ENCODE measurements at regions not wholly inside any gene's neighbourhood (a gene's known extent, or its start where the extent isn't known, plus 50 kb on each side); places are given as distances from the start of the nearest gene placed in this dataset.

DNA sequence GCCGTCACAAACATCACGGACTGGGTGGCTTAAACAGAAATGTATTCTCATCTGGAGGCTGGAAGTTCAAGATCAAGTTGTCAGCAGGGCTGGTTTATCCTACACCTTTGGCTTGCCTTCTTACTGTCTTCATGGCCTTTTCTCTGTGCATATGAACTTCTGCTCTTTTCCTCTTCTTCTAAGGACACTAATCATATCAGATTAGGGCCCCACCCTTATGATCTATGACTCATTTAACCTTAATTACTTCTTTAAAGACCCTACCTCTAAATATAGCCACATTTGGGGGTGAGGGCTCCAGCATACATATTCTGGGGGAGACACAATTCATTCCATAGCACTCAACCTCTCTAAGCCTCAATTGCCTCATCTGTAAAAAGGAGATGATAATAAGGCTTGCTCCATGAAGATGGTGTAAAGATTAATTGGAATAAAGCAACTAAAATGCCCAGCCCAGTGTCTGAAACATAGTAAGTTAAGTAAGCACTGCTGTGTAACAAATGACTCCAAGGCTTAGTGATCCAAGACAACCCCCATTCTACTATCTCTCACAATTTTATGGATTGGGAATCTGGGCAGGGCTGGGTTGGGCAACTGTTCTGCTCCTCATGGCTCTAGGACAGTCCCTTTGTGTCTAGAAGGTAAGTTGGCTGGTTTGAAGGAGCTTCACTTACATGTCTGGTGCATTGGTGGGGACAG, 119.8 kb downstream of the BANF2 start:
- TF ChIP-seq, protein P1, sequence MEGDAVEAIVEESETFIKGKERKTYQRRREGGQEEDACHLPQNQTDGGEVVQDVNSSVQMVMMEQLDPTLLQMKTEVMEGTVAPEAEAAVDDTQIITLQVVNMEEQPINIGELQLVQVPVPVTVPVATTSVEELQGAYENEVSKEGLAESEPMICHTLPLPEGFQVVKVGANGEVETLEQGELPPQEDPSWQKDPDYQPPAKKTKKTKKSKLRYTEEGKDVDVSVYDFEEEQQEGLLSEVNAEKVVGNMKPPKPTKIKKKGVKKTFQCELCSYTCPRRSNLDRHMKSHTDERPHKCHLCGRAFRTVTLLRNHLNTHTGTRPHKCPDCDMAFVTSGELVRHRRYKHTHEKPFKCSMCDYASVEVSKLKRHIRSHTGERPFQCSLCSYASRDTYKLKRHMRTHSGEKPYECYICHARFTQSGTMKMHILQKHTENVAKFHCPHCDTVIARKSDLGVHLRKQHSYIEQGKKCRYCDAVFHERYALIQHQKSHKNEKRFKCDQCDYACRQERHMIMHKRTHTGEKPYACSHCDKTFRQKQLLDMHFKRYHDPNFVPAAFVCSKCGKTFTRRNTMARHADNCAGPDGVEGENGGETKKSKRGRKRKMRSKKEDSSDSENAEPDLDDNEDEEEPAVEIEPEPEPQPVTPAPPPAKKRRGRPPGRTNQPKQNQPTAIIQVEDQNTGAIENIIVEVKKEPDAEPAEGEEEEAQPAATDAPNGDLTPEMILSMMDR (IDR thresholded peaks at IDR 0.05): no peak
- Histone ChIP-seq H3K4me1 (no peaks in the 10 kb centered on the region), H3K36me3 (no peaks in the 10 kb centered on the region), H3K27ac (no peak overlapping the region), H3K27me3 (no peaks in the 10 kb centered on the region), H3K9me3 (no peaks in the 10 kb centered on the region), H3K4me3 (no peak overlapping the region)
- intact Hi-C loops (cut with DNase I): no loop called here
- WGBS, 2 donors: 98% methylated on average over 2 of the region's 2 CpGs
- no peak for DNase-seq

DNA sequence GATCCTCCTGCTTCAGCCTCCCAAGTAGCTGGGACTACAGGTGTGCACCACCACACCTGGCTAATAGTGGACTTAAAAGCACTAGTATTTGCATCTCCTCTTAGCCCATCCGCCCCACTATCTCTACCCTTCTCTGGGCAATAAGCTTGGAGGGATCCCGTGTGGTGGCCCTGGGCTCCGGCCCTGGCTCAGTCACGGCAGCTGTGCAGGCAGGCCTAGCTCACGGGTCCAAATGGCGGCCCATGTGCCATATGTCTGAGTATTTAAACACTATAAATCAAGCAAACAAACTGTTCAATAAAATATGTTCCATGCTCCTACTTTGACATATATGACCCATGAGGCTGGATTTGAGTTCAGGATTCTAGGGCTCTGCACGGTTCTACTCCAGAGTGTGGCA, 118.4 kb downstream of the BANF2 start:
- H3K27ac ChIP-seq: no peak overlapping the region
- H3K9me3 ChIP-seq: no peaks in the 10 kb centered on the region
- peak; percentile 32 for DNase-seq
- 65 to 85% methylated on average over 7 of the region's 7 CpGs for WGBS, 2 donors
- H3K27me3 ChIP-seq: no peaks in the 10 kb centered on the region
- no peak overlapping the region for H3K4me3 ChIP-seq
- intact Hi-C loops (cut with DNase I): no loop called here
- H3K36me3 ChIP-seq: no peaks in the 10 kb centered on the region
- no peaks in the 10 kb centered on the region for H3K4me1 ChIP-seq
- TF ChIP-seq EP300 (IDR thresholded peaks at IDR 0.05) (no peak), POLR2AphosphoS5 (IDR thresholded peaks at IDR 0.05) (no peak), POLR2A (IDR thresholded peaks at IDR 0.05) (no peak)
- TF ChIP-seq, protein P1 (IDR thresholded peaks at IDR 0.05): no peak

GRCh38 chr20:17816804-17817587, 117.2 kb downstream of the BANF2 start:
- Histone ChIP-seq H3K36me3 (no peaks in the 10 kb centered on the region), H3K27ac (no peak overlapping the region), H3K4me3 (no peak overlapping the region), H3K4me1 (no peaks in the 10 kb centered on the region), H3K9me3 (no peaks in the 10 kb centered on the region), H3K27me3 (no peaks in the 10 kb centered on the region)
- intact Hi-C loops (cut with DNase I): no loop called here
- WGBS, 2 donors: 93 to 95% methylated on average over 13 of the region's 13 CpGs
- peak; percentile 22 for DNase-seq
- TF ChIP-seq, protein P1 (IDR thresholded peaks at IDR 0.05): no peak

- WGBS, 2 donors: 83 to 94% methylated on average over 4 of the region's 4 CpGs
- peaks cover 0 to 40% (median 29%) of the 10 kb centered on the region in 4 donors for H3K4me1 ChIP-seq
- H3K27ac ChIP-seq: no peak overlapping the region
- H3K9me3 ChIP-seq: no peaks in the 10 kb centered on the region
- H3K36me3 ChIP-seq: no peaks in the 10 kb centered on the region
- intact Hi-C loops (cut with DNase I): no loop called here
- TF ChIP-seq, protein P1 (IDR thresholded peaks at IDR 0.05): no peak
- TF ChIP-seq POLR2AphosphoS5 (IDR thresholded peaks at IDR 0.05) (no peak), EP300 (IDR thresholded peaks at IDR 0.05) (no peak), POLR2A (IDR thresholded peaks at IDR 0.05) (no peak)
- no peaks in the 10 kb centered on the region for H3K27me3 ChIP-seq
- no peak overlapping the region for H3K4me3 ChIP-seq
- peak; percentile 15 for DNase-seq
Measured at GRCh38 chr20:17811628-17811965, 111.8 kb downstream of the BANF2 start.
